K562 (cell line): ENCODE measurements at regions not wholly inside any gene's neighbourhood (a gene's known extent, or its start where the extent isn't known, plus 50 kb on each side); places are given as distances from the start of the nearest gene placed in this dataset.

Experiments
- EP300 ChIP-seq: IDR thresholded peaks from 2 replicates; pipeline ENCODE4 v1.6.1; 2012; ENCODE audit warnings: low read length, improper control_type of control experiment
- FOS ChIP-seq: IDR thresholded peaks from 3 replicates; pipeline ENCODE4 v1.6.1; 2011; ENCODE audit not compliant: insufficient read length; ENCODE audit errors: extremely low read depth
- PHF8 ChIP-seq: fragments of 200-600 bp; sonication (generic); IDR thresholded peaks from 2 replicates; pipeline ENCODE4 v1.6.1; 2012; ENCODE audit warnings: mixed run types, mild to moderate bottlenecking, inconsistent platforms, low read length, moderate library complexity, borderline replicate concordance
- POLR2A ChIP-seq: fragments of 450-650 bp; conservative IDR thresholded peaks from 2 replicates; pipeline ENCODE4 v1.6.1; 2016
- SRF ChIP-seq, 2 experiments: fragments of 250-450, 450-650 bp in 1 of 2; sonication (Bioruptor Pico) in 1 of 2; sonication (generic) in 1 of 2; formaldehyde crosslinking; IDR thresholded peaks; 2 replicates each; pipeline versions ENCODE4 v1.5.0 to v1.5.1; 2020 to 2022; ENCODE audit warnings: mild to moderate bottlenecking in 1 of 2, missing genetic modification reagents in 1 of 2
- USF2 ChIP-seq: sonication (generic); formaldehyde crosslinking; IDR thresholded peaks from 2 replicates; pipeline ENCODE4 v1.5.0; 2020; ENCODE audit warnings: missing genetic modification reagents
- ZBTB2 ChIP-seq: fragments of 450-650 bp; IDR thresholded peaks from 2 replicates; pipeline ENCODE4 v1.6.1; 2016; ENCODE audit warnings: antibody characterized with exemption
- TF ChIP-seq, protein P1 (sequence below), 3 experiments: IDR thresholded peaks in 2 of 3; conservative IDR thresholded peaks in 1 of 3; 2 replicates each; pipeline ENCODE4 v1.5.1; 2011 to 2012; ENCODE audit warnings: low read length in 3 of 3, mild to moderate bottlenecking in 3 of 3, control low read depth in 2 of 3, improper control_type of control experiment in 1 of 3, inconsistent platforms in 1 of 3, low read depth in 1 of 3, mixed read lengths in 1 of 3, moderate library complexity in 1 of 3; ENCODE audit not compliant: insufficient read depth in 2 of 3

- TF ChIP-seq PHF8 (no peak), SRF (CRISPR knock-in tag; IDR thresholded peaks at IDR 0.05) (no peak), USF2 (CRISPR knock-in tag) (no peak), EP300 (no peak), FOS (no peak), ZBTB2 (no peak), POLR2A (no peak)
- TF ChIP-seq, protein P1, sequence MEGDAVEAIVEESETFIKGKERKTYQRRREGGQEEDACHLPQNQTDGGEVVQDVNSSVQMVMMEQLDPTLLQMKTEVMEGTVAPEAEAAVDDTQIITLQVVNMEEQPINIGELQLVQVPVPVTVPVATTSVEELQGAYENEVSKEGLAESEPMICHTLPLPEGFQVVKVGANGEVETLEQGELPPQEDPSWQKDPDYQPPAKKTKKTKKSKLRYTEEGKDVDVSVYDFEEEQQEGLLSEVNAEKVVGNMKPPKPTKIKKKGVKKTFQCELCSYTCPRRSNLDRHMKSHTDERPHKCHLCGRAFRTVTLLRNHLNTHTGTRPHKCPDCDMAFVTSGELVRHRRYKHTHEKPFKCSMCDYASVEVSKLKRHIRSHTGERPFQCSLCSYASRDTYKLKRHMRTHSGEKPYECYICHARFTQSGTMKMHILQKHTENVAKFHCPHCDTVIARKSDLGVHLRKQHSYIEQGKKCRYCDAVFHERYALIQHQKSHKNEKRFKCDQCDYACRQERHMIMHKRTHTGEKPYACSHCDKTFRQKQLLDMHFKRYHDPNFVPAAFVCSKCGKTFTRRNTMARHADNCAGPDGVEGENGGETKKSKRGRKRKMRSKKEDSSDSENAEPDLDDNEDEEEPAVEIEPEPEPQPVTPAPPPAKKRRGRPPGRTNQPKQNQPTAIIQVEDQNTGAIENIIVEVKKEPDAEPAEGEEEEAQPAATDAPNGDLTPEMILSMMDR (IDR thresholded peaks at IDR 0.05 in 2 of 3, conservative IDR thresholded peaks at IDR 0.05 in 1 of 3; ENCODE audit: insufficient read depth in 2 of 3, low read depth in 1 of 3, low read length in 3 of 3): no peak
Measured at GRCh38 chr4:60953826-60954225, 246.3 kb upstream of the ADGRL3 start.
